ENCODE measurements at regions not wholly inside any gene's neighbourhood (a gene's known extent, or its start where the extent isn't known, plus 50 kb on each side); places are given as distances from the start of the nearest gene placed in this dataset.
"Not testable (repeated sequence)": the region's sequence is repeated elsewhere in the genome, so short reads cannot be mapped to it uniquely, and the experiment has no call there.

- TF ChIP-seq CTCF (IDR thresholded peaks at IDR 0.05) = no peak
- peaks cover 19% of the 10 kb centered on the region for H3K27me3 Mint-ChIP-seq (ENCODE audit: low read depth, poor library complexity)
- H3K9me3 Mint-ChIP-seq = peaks cover 16% of the 10 kb centered on the region
- peaks cover 20% of the 10 kb centered on the region for H3K4me1 Mint-ChIP-seq
- no peak overlapping the region for H3K4me3 Mint-ChIP-seq
- H3K36me3 Mint-ChIP-seq (ENCODE audit: low read depth) = no peaks in the 10 kb centered on the region
- no peak for DNase-seq
- no peak overlapping the region for H3K27ac Mint-ChIP-seq
Measured at GRCh38 chr16:86270696-86271095, 239.6 kb upstream of the FOXF1 start.

GRCh38 chr16:86272744-86273143 is 237.6 kb upstream of the FOXF1 start:
- no peaks in the 10 kb centered on the region for H3K36me3 Mint-ChIP-seq (ENCODE audit: low read depth)
- H3K27ac Mint-ChIP-seq = no peak overlapping the region
- TF ChIP-seq CTCF (IDR thresholded peaks at IDR 0.05) = no peak
- no peak for DNase-seq
- H3K4me1 Mint-ChIP-seq = peaks cover 20% of the 10 kb centered on the region
- H3K27me3 Mint-ChIP-seq (ENCODE audit: low read depth, poor library complexity) = peaks cover 37% of the 10 kb centered on the region
- H3K9me3 Mint-ChIP-seq = peaks cover 16% of the 10 kb centered on the region
- H3K4me3 Mint-ChIP-seq = no peak overlapping the region

- no peak for DNase-seq
- peaks cover 59% of the 10 kb centered on the region for H3K27me3 Mint-ChIP-seq (ENCODE audit: low read depth, poor library complexity)
- no peak overlapping the region for H3K27ac Mint-ChIP-seq
- peaks cover 8% of the 10 kb centered on the region for H3K9me3 Mint-ChIP-seq
- no peak overlapping the region for H3K4me3 Mint-ChIP-seq
- no peak for TF ChIP-seq CTCF (IDR thresholded peaks at IDR 0.05)
- H3K4me1 Mint-ChIP-seq = peaks cover 13% of the 10 kb centered on the region
- H3K36me3 Mint-ChIP-seq (ENCODE audit: low read depth) = no peaks in the 10 kb centered on the region
Measured at GRCh38 chr16:86277221-86277620, 233.1 kb upstream of the FOXF1 start.

- H3K9me3 Mint-ChIP-seq; H3K36me3 Mint-ChIP-seq (ENCODE audit: low read depth); H3K4me3 Mint-ChIP-seq; H3K27ac Mint-ChIP-seq; DNase-seq: not testable (repeated sequence)
- Mint-ChIP-seq H3K4me1 (peaks cover 10% of the 10 kb centered on the region), H3K27me3 (ENCODE audit: low read depth, poor library complexity) (peaks cover 65% of the 10 kb centered on the region)
Measured at GRCh38 chr16:86277859-86278258, 232.5 kb upstream of the FOXF1 start.

GRCh38 chr16:86281421-86281820 is 228.9 kb upstream of the FOXF1 start:
- H3K36me3 Mint-ChIP-seq (ENCODE audit: low read depth) = no peaks in the 10 kb centered on the region
- H3K27ac Mint-ChIP-seq = no peak overlapping the region
- H3K4me3 Mint-ChIP-seq = no peak overlapping the region
- peaks cover 3% of the 10 kb centered on the region for H3K9me3 Mint-ChIP-seq
- peaks cover 10% of the 10 kb centered on the region for H3K4me1 Mint-ChIP-seq
- TF ChIP-seq CTCF (IDR thresholded peaks at IDR 0.05) = no peak
- peaks cover 90% of the 10 kb centered on the region for H3K27me3 Mint-ChIP-seq (ENCODE audit: low read depth, poor library complexity)
- DNase-seq = no peak

GRCh38 chr16:86283944-86284343 is 226.4 kb upstream of the FOXF1 start:
- TF ChIP-seq CTCF (IDR thresholded peaks at IDR 0.05) = no peak
- Mint-ChIP-seq H3K4me1 (peaks cover 31% of the 10 kb centered on the region), H3K27ac (no peak overlapping the region), H3K36me3 (ENCODE audit: low read depth) (no peaks in the 10 kb centered on the region), H3K27me3 (ENCODE audit: low read depth, poor library complexity) (peaks cover 91% of the 10 kb centered on the region), H3K9me3 (no peaks in the 10 kb centered on the region), H3K4me3 (no peak overlapping the region)
- no peak for DNase-seq

Data from nephron progenitor cell (in vitro differentiated cells).